ENCODE measurements at regions not wholly inside any gene's neighbourhood (a gene's known extent, or its start where the extent isn't known, plus 50 kb on each side); places are given as distances from the start of the nearest gene placed in this dataset.

- no peak overlapping the region for H2BK5ac ChIP-seq (ENCODE audit: insufficient read length, low read length)
- H4K5ac ChIP-seq (ENCODE audit: insufficient read length, low read depth, low read length), result no peak overlapping the region
- H2AK5ac ChIP-seq (ENCODE audit: insufficient read length, low read length), result no peak overlapping the region
- no peak overlapping the region for H4K8ac ChIP-seq (replicated peaks; ENCODE audit: insufficient read length, low read depth, low read length)
- H3K9me3 ChIP-seq (ENCODE audit: control insufficient read depth, low read depth, low read length), result no peaks in the 10 kb centered on the region
- H3K79me2 ChIP-seq (ENCODE audit: insufficient read depth, low read length), result no peaks in the 10 kb centered on the region
- no peak overlapping the region for H3K4ac ChIP-seq (ENCODE audit: low read depth, low read length)
- no peak overlapping the region for H2BK120ac ChIP-seq (ENCODE audit: low read depth, low read length, poor library complexity, severe bottlenecking)
- H3K4me1 ChIP-seq (ENCODE audit: insufficient read depth, low read length), result no peaks in the 10 kb centered on the region
- H3K27ac Mint-ChIP-seq, result no peak overlapping the region
- no peaks in the 10 kb centered on the region for H3K27me3 ChIP-seq (ENCODE audit: insufficient read depth, low read length)
- no peak overlapping the region for H2BK15ac ChIP-seq (ENCODE audit: low read depth, low read length)
- no CpG with 5 or more reads among the region's 1 CpG for WGBS (ENCODE audit: extremely low coverage, insufficient read length, low lambda C conversion rate)
- H3K9me3 Mint-ChIP-seq, result peaks cover 5% of the 10 kb centered on the region in 2 experiments
- H3K23ac ChIP-seq (ENCODE audit: insufficient read length, low read depth, low read length), result no peak overlapping the region
- H2BK12ac ChIP-seq (ENCODE audit: insufficient read length, low read depth, low read length), result no peak overlapping the region
- H3T11ph ChIP-seq (ENCODE audit: low read length), result no peak overlapping the region
- H3K23me2 ChIP-seq (ENCODE audit: insufficient read length, low read depth, low read length, poor library complexity, severe bottlenecking), result no peaks in the 10 kb centered on the region
- DNase-seq, result no peak
- H2BK20ac ChIP-seq (ENCODE audit: low read depth, low read length, poor library complexity, severe bottlenecking), result no peak overlapping the region
- H3K27me3 Mint-ChIP-seq (ENCODE audit: low read depth), result no peaks in the 10 kb centered on the region; the same call in 1 of the 2 replicates
- H3K4me1 Mint-ChIP-seq, result peaks cover 0 to 4% of the 10 kb centered on the region in 2 experiments; a peak in 3 of 4 replicates
- H2AFZ ChIP-seq (ENCODE audit: low read length), result no peak overlapping the region
- H3K27ac ChIP-seq (ENCODE audit: insufficient read length, low read depth, low read length), result no peak overlapping the region
- H4K91ac ChIP-seq (ENCODE audit: insufficient read length, low read depth, low read length), result no peak overlapping the region
- H3K56ac ChIP-seq (ENCODE audit: insufficient read length, low read depth, low read length), result no peak overlapping the region
- H3K79me1 ChIP-seq (ENCODE audit: insufficient read depth, low read depth, low read length, poor library complexity, severe bottlenecking), result no peaks in the 10 kb centered on the region
- no peak overlapping the region for H3K9ac ChIP-seq (ENCODE audit: extremely low read depth, insufficient read length, low read length)
- H3K36me3 Mint-ChIP-seq (ENCODE audit: insufficient read depth in 1 of 3, low read depth in 3 of 3), result peaks cover 0 to 4% (median 2%) of the 10 kb centered on the region in 3 experiments; a peak in 4 of 7 replicates
- H3K4me2 ChIP-seq (ENCODE audit: insufficient read depth, insufficient read length, low read length), result no peak overlapping the region
- no peak for TF ChIP-seq CTCF (conservative IDR thresholded peaks at IDR 0.05)
- no peaks in the 10 kb centered on the region for H4K20me1 ChIP-seq (ENCODE audit: control insufficient read depth, insufficient read depth, insufficient read length)
- H3K18ac ChIP-seq (ENCODE audit: insufficient read length, low read depth, low read length), result no peak overlapping the region
- no peak overlapping the region for H3K14ac ChIP-seq (ENCODE audit: insufficient read depth, low read length)
- H3K4me3 Mint-ChIP-seq, result no peak overlapping the region
Measured at GRCh38 chr13:34369931-34370330, 552.0 kb downstream of the RFC3 start.

Data from H9 (cell line).